Esophagus squamous epithelium (tissue), 4 donors: ENCODE measurements at regions not wholly inside any gene's neighbourhood (a gene's known extent, or its start where the extent isn't known, plus 50 kb on each side); places are given as distances from the start of the nearest gene placed in this dataset.

Source experiments
- CTCF ChIP-seq, 6 experiments: fragments of 450-650 bp in 4 of 6; fragments of 200-600 bp in 2 of 6; sonication (generic) in 2 of 6; IDR thresholded peaks; one replicate each; pipeline ENCODE4 v1.5.1; 2016 to 2019; ENCODE audit warnings: antibody characterized with exemption in 6 of 6, mild to moderate bottlenecking in 4 of 6, moderate library complexity in 4 of 6
- POLR2A ChIP-seq, 4 donors: fragments of 450-650 bp; IDR thresholded peaks; one replicate each; pipeline ENCODE4 v1.6.1; 2017; ENCODE audit warnings: antibody characterized with exemption in 4 of 4, mild to moderate bottlenecking in 4 of 4, moderate library complexity in 3 of 4

- TF ChIP-seq CTCF (IDR thresholded peaks at IDR 0.05) (no peak), POLR2A (IDR thresholded peaks at IDR 0.05) (no peak)
Measured at GRCh38 chr5:74063346-74063745, 437.4 kb downstream of the ARHGEF28 start.
